ENCODE measurements at regions not wholly inside any gene's neighbourhood (a gene's known extent, or its start where the extent isn't known, plus 50 kb on each side); places are given as distances from the start of the nearest gene placed in this dataset.

DNA sequence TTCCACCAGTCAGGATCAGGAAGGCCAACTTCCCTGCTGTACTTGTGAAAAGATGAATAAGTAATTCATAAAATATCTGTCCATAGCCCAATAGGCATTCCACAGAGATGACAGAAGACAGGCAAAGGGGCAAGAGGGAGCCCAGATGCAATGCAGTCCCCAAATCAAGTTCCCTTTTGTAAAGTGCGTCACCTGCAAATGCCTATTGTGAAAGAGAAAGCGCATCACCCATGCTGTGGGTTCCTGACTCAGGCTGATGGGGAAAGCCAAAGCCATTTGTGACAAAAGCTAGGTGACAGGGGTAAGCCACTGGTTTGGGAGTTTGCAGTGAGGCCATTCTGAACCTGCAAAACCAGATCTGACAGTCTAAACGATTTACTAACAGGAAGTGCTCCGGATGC, 157.5 kb upstream of the ZNF536 start:
- no peak for DNase-seq (ENCODE audit: low read depth, low spot score)

DNA sequence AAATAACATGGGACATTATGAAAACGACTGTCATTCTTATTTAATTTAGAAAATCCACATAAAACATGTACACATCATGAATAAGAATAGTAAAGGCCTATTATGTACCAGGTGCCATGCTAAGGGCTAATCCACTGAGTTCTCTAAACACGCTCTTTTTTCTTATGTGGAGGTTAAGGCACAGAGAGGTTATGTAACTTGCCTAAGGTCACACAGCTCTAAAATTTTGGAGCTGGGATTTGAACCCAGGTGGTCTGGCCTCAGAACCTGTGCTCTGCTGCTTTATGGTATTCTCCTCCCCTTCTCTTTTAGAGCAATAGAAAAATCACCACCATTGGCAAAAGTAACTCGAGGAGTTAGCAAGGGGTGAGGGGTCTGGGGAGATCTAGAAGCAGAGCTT, 156.9 kb upstream of the ZNF536 start:
- DNase-seq (ENCODE audit: low read depth, low spot score): no peak

DNA sequence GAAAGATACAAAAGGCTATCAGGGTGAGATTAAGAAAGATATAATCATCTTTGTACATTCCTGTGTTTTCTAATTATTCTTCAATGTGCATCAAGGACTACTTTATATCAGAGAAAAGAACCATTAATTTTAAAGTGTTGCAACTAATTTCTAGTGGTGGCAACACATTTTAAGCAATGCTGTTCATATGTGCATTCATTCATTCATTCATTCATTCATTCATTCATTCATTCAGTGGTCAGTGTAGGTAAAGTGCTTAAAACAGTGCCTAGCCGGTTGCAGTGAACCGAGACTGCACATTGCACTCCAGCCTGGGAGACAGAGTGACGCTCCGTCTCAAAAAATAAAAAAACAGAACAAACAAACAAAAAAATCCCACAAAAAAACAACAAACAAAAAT, 155.7 kb upstream of the ZNF536 start:
- DNase-seq (ENCODE audit: low read depth, low spot score): no peak

DNA sequence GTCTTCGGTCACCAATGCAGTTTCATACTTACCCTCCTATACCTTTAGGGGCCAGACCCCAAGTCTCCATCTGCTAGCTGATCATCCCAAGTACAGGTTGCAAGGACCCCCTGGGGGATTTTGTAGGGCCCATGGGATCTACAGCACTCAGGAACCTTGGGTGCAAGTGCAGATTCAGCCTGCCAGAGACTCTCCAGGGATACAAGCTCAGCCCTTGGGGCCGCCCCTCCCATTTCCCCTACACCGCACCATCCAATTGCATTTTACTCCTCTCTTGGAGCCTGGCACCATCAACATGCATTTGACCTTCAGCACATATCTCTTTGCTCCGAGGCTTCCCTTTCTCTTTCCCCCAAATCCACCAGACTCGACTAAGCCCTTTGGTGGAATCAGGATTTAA, 154.7 kb upstream of the ZNF536 start:
- DNase-seq (ENCODE audit: low read depth, low spot score): no peak

DNA sequence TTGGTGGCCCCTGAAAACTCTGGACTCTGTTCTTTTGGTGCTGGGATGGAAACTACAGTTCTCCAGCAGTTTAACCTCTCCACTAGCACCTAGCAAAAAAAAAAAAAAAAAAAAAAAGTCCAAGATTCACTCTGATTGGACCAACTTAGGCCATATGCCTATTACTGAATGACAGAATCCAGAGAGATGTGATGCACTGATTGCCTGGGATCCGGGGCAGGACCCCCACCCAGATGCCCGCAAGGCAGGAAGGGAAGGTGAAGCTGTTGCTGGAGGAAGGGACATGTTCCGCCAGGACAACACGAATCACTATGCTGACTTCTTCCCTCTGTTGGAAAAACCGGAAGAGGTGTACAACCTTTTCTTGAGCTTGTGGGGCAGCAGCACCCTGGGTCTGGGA, 152.5 kb upstream of the ZNF536 start:
- DNase-seq (ENCODE audit: low read depth, low spot score): no peak

DNA sequence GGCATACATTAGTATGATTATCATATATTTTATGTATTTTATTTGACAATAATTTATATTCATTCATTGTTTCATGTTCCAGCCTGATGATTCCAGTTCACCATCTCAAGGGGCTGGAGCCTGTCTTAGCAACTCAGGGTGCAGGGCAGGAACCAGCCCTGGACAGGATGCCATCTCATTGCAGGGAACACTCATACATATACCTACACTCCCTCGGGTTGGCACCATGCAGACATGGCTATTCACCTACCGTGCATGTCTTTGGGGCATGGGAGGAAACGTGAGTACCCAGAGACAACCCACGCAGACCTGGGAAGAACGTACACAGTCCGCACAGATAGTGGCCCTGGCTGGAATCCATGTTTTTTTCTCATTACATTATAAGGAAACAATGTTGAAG, 151.0 kb upstream of the ZNF536 start:
- DNase-seq (ENCODE audit: low read depth, low spot score): no peak

DNA sequence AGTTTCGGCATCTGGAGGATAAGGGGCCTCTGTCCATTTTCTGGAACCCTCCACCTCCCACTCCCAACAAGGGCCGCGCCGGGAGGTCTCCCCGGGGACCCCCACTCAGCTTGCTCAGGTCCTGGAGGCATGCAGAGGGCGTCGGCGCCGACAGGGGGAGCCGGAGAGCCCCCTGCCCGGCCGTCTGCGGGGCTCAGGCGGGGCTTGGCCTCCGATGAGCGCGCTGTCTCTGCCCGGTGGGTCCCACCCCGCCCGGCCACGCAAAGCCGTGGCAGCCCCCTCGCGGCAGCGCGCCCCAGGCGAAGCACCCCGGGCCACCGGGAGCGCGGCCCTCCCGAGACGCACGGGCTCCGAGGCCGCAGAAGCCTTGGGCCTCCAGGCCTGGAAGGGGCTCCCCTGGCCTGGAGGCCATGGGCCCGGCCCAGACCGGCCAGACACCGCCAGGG, 149.7 kb upstream of the ZNF536 start:
- DNase-seq (ENCODE audit: low read depth, low spot score): no peak

DNA sequence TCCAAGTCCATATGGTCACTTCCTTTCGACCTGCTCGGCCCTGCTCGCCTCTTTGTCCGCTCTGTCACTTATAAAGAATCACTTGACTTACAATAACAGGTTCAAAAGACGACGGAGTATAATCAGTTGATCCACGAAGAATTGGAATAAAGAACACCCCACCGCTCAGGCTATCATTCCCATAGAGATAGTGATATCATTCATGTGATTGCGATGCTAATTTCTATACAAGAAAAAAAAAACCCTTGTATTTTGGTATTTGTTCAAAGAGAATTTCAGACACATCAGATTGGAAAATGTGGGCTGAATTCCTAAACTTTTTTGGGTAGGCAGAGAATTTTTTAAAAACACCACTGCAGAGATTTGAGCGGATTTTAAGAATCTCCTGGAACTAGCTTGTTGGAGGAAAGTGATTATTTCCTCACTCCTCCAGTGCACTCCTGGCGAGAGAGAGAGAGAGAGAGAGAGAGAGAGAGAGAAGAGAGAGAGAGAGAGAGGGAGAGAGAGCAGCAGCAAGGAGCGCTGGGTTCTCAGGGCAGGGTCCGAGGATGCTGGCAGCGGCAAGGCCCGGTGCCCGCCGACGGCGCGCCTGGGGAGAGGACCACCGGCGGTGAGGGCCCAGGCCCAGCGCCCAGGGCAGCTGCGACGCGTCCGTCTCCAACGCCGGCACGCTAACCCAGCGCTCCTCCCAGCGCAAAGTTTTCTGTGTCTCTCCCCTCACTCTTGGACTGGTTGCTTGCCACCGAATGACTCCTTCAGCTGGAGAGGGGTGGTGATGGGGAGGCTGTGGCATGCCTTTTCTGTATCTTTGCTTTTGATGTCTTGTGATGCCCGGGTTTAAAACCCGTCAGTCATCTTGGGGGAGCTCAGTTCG, 149.0 kb upstream of the ZNF536 start:
- no peak for DNase-seq (ENCODE audit: low read depth, low spot score)

DNA sequence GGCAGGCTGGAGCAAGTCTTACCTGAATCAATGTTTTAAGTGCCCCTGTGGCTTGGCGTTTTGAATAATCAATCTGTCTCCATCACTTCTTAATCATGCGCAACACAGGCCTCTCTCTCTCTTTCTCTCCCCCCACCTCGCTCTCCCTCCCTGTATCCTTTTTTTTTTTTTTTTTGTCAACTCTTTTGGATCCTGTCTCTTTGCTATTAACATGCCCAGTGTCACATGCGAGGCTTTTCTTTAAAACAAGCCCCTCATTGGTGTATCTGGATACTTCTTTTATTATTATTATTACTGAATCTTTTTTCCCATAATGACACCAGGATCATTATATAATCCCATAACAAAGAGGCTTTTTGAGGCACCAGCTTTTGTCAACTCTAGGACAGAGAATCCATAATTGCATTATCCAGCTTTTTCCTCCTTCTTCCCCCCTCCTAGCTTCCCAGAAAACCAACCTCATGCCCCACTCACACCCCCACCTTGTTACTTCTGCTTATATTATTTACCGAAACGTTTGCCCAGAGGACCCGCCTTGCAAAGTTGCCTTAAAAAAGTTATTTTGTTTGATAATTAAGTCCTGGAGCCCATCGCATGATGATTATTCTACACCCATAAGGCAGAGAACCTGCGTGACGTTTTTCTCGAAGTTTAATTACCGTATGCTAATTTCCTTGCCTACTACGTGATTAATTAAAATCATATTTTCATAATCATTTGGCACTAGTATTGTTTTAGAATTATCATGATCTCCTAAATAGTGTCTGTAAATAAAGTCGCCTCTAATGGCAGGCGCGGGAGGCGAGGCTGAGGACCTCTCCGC, 148.1 kb upstream of the ZNF536 start:
- no peak for DNase-seq (ENCODE audit: low read depth, low spot score)

DNA sequence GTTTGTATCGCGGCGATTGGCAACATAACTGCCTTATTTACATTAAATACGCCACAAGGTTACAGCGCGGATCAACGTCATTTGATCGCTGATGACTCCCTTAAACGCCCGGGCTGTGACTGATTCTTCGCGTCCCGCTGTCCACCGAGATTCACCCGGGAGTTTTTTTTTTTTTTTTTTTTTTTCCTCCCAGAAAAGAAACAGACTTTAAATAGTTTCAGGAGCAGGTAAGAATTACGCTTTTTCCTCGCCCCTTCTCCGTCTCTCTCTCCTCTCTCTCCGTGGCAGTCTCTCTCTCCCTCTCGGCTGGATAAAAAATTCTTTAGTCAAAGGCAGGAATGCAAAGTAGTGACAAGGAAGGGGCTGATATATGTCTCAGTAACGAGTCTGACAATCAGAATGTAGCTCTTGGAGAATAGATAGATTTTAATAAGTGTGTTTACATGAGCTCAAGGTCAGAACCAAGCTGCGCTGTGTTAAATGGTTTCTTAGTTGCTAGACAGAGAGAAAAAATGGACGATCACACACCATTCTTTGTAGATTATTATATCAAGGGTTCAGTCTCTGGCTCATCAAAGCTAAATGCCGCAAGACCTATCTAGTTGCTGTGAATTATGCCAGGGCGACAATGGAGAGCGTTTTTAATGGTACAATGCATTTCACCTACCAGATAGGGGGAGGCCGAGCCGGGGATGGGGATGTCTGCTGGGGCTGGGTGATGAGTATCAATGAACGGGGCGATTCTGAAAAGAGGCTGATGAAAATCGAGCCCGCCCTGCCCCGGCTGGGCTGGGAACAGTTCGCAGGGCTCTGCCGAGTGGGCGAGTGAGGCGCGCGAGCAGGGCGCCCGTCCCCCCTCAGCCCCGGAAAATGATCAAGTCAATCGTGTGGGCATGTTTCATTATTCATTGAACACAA, 147.2 kb upstream of the ZNF536 start:
- no peak for DNase-seq (ENCODE audit: low read depth, low spot score)

DNA sequence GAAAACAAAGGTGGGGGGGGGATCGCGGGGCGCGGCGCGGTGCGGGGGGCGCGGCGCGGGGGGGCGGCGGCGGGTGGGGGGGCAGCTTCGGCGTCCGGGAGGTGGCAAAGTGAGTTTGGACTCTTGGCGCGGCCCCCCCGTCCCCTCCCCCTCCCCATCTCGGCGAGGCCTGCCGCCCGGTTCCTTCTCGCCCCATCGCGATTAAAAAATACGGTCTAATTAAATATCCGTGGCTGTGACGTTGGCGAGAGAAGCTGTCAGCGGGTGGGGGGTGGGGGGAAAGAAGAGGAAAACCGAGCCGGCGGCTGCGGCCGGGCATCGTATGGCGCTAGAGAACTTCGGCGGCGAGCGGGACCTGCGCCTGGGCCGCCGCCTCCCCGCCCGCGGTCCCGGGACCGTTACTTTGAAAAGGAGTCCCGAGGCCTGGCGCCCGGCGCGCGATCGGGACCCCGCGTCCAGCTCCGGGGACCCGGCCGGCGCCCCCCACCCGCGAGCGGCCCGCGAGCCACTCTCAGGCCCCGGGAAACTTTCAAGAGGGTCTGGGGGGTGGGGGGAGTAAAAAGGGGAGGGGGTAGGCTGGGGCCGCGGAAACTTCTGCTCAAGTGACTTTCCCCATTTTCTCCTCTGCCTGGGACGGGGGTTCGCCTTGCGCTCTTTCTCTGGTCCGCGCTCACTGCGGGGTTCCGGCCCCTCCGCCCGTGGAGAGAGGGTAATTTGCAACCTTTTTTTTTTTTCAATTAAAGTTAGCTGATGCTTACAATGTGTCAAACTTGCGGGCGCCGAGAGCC, 146.3 kb upstream of the ZNF536 start:
- no peak for DNase-seq (ENCODE audit: low read depth, low spot score)

DNA sequence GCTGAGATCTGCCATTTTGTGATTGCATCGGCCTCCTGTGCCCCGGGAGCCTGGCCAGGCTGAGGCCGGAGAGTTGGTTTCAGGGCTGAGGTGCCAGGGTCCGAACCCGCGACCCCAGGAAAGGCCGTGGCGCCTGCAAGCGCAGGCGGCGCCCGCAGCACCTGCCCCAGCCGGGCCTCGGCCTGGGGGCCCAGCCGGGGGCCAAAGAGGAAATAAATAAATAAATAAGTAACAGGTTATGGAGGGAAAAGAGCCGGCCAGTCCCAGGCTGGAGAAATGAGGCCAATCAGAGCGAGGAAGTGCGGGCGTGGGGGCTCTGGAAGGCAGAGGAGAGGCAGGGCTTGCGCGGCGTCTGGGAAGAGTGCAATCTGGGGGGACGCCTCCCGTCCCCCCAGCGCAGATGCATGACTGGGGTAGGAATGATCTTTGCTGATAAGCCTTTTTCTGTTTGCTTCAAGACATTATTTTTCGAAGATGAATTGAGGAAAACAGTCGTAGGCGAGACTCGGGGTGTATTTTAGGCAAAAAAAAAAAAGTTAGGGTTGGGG, 145.6 kb upstream of the ZNF536 start:
- DNase-seq (ENCODE audit: low read depth, low spot score): no peak

DNA sequence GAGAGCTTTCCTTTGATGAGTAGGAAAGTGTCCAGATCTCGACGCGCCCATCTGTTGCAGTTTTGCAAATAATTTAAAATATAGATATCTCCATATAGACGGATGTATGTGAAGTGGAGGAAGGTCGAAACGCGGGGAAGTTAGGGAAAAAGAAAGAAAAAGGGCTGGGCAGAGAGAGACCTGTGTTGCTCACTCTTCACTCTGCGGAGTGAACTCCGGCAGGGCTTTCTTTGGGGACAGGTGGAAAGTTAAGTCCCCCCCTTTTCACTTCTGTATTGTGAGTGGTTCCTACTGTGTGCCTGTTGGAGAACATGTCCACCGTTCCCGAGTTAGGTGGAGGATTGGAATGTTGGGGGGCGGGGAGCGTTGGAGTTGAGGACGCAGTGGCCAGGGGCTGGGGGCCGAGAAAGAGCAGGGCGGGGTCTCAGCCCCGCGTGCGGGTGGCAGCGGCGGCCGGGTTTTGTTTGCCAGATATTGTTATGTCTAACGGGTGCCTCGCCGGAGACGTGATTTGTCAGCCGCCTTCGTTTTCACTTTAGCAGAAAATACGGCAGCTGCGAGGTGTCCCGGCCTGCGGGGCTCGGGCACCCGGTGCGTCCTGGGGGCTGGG, 145.1 kb upstream of the ZNF536 start:
- no peak for DNase-seq (ENCODE audit: low read depth, low spot score)

DNA sequence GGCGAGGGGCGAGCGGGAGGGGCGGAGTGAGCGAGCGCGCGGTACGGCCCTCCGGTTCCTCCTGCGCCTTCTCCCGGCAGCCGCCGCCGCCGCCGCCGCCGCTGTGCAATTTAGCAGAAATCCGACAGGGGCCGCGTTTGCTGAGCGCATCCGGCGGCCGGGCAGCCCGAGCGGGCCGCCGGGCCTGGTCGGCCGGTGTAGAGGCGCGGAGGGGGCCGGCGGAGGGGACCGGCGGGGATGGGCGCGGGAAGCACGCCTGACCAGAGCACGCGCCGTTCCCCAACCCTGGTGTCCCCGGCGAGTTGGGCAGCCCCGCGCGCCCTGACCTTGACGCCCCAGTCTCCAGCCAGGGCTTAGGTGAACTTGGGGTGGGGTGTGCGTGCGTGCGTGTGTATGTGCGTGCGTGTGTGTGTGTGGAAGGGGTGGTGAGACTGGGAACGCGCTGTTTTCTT, 144.5 kb upstream of the ZNF536 start:
- no peak for DNase-seq (ENCODE audit: low read depth, low spot score)

DNA sequence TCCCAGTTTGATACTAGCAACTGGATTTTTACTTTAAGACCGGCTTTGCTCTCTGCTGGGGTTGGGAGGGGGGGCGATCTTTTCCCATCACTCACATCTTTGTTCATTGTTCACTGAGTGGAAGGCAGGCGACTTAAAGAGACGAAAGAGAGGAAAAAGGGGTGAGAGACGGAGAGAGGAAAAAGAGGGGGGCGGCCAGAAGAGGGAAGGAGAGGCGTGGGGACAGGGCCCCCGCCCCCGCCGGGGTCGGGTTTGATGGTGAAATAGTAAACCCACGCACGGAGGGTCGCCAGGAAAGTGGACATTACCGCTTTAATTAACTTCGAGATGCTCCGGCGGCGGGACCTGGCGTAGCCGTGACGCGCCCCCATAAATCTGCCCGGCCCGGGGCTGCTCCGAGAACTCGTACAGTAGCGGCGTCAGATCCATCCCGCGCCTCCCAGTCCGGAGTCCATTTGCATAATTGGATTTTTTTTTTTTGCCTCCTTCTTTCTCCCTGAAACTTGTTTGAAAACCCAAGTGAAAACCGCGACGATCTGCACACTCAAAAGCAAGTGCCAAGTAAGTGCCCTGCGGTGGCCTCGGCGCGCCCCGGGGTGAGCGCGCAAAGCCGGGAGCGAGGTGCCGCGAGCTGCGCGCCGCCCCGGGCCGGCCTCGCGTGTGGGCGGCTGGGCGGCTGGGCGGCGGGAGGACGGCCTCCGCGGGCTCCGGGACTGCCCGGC, 143.9 kb upstream of the ZNF536 start:
- no peak for DNase-seq (ENCODE audit: low read depth, low spot score)

DNA sequence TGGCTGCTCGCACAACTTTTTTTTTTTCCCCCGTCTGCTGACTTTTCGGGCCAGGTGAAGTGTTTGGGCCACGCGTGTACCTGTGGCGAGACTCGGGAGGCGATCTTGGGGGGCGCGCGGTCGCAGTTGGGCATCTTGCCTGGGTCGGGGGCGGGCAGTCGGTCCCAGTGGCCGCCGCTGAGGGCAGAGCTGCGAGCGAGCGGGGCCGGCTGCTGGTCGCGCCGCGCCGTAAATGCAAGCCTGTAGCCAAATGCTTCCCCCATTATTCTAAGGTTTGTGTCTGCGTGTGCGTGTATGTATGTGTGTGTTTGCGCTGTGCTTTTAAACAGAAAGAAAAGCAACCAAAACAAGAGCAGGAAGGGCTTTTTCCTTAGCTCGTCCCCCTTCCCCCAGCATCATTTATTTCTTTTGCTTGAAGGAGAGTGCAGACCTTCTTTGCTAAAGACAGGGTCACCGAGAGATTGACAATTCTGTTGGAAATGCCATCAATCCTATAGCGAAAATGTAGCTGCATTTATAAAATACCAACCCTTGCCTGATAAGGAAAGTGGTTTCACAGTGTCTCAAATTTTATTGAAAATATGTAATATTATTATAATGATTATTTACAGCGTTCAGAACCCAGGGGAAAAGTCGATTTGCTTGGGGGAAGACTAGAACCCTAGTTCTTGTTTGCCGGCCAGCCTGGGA, 143.2 kb upstream of the ZNF536 start:
- no peak for DNase-seq (ENCODE audit: low read depth, low spot score)

DNA sequence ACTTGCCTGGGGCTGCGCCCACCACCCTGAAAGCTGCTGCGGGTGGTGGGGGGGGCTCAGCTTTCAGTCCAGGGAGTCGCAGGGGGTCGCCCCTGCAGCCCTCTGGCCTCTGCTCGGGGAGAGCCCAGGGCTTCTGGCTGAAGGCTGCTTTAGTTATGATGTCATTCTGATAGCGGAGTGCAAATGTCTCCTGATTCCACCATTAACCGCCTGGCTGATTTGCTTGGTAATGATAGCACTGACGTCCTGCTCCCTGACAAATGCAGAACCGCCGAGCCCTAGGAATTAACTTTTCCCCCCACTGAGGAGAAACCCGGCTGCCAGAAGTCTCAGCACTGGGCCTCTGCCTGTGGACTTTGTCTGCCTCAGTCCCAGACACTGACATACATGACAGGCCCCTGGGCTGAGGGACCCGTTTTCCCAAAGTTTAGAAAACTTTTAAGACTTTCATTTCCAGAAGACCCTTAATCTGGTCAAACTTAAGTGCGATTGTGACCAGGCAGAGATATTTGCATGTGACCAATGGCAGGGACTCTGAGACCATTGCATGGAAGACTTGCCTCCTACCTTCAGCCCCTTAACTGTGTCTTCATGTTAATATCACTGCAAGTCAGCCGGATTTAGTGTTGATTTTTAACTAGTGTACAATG, 142.5 kb upstream of the ZNF536 start:
- DNase-seq (ENCODE audit: low read depth, low spot score): no peak
